Vagina (tissue), 2 donors: ENCODE measurements at regions not wholly inside any gene's neighbourhood (a gene's known extent, or its start where the extent isn't known, plus 50 kb on each side); places are given as distances from the start of the nearest gene placed in this dataset.

Experiments
- CTCF ChIP-seq, 3 experiments: fragments of 450-650 bp in 2 of 3; fragments of 200-600 bp in 1 of 3; sonication (generic) in 1 of 3; IDR thresholded peaks; one replicate each; pipeline ENCODE4 v1.5.1; 2017 to 2019; ENCODE audit warnings: antibody characterized with exemption in 3 of 3, mild to moderate bottlenecking in 2 of 3, moderate library complexity in 2 of 3
- POLR2A ChIP-seq, 2 donors: fragments of 450-650 bp; IDR thresholded peaks; one replicate each; pipeline ENCODE4 v1.6.1; 2017; ENCODE audit warnings: antibody characterized with exemption in 2 of 2, mild to moderate bottlenecking in 2 of 2, moderate library complexity in 2 of 2

- TF ChIP-seq CTCF (IDR thresholded peaks at IDR 0.05) (no peak), POLR2A (IDR thresholded peaks at IDR 0.05) (no peak)
Observed at GRCh38 chr4:124025000-124025399, 628.4 kb downstream of the SPRY1 start.
